DOHH2 (cell line): ENCODE measurements at regions not wholly inside any gene's neighbourhood (a gene's known extent, or its start where the extent isn't known, plus 50 kb on each side); places are given as distances from the start of the nearest gene placed in this dataset.

ENCODE experiments used
- H3F3A ChIP-seq: fragments of 200-600 bp; sonication (generic), shearing (Covaris generic); 2 replicates; pipeline ENCODE4 v1.6.0; 2016; ENCODE audit warnings: antibody characterized with exemption, mild to moderate bottlenecking; ENCODE audit not compliant: control insufficient read depth, insufficient read depth
- H3K27ac ChIP-seq: fragments of 200-600 bp; sonication (generic); 2 replicates; pipeline ENCODE4 v1.5.1; 2014; ENCODE audit warnings: low read depth, mild to moderate bottlenecking, low read length, moderate library complexity
- H3K27me3 ChIP-seq: fragments of 200-600 bp; sonication (generic); 2 replicates; pipeline ENCODE4 v1.6.1; 2014; ENCODE audit warnings: mild to moderate bottlenecking, low read length, mixed read lengths; ENCODE audit not compliant: control insufficient read depth
- H3K36me3 ChIP-seq: fragments of 200-600 bp; sonication (generic); 2 replicates; pipeline ENCODE4 v1.6.1; 2014; ENCODE audit warnings: mild to moderate bottlenecking, low read length, moderate library complexity, mixed read lengths; ENCODE audit not compliant: control insufficient read depth
- H3K4me1 ChIP-seq: fragments of 200-600 bp; sonication (generic); 2 replicates; pipeline ENCODE4 v1.6.1; 2014; ENCODE audit warnings: mild to moderate bottlenecking, low read length, mixed read lengths; ENCODE audit not compliant: control insufficient read depth
- H3K4me2 ChIP-seq: fragments of 200-600 bp; sonication (generic); 2 replicates; pipeline ENCODE4 v1.6.0; 2014; ENCODE audit warnings: mild to moderate bottlenecking, low read length, moderate library complexity
- H3K4me3 ChIP-seq: fragments of 200-600 bp; sonication (generic); 2 replicates; pipeline ENCODE4 v1.5.1; 2014; ENCODE audit warnings: mild to moderate bottlenecking, low read length, mixed read lengths
- H3K79me2 ChIP-seq: fragments of 200-600 bp; sonication (generic); 2 replicates; pipeline ENCODE4 v1.6.1; 2014; ENCODE audit warnings: mild to moderate bottlenecking, low read length, mixed read lengths; ENCODE audit not compliant: control insufficient read depth
- H3K9me2 ChIP-seq: fragments of 200-600 bp; sonication (generic); replicated peaks from 2 replicates; pipeline ENCODE4 v1.6.1; 2014; ENCODE audit warnings: mild to moderate bottlenecking, low read length, mixed read lengths; ENCODE audit not compliant: control insufficient read depth
- H3K9me3 ChIP-seq: fragments of 200-600 bp; sonication (generic); 2 replicates; pipeline ENCODE4 v1.6.1; 2014; ENCODE audit warnings: antibody characterized with exemption, low read length, mixed read lengths; ENCODE audit not compliant: control insufficient read depth, insufficient read depth
- H4K20me1 ChIP-seq: fragments of 200-600 bp; sonication (generic); 2 replicates; pipeline ENCODE4 v1.6.0; 2014; ENCODE audit warnings: low read depth, mild to moderate bottlenecking, antibody characterized with exemption, low read length, moderate library complexity; ENCODE audit not compliant: control insufficient read depth, insufficient read depth
- CTCF ChIP-seq: fragments of 200-600 bp; sonication (generic); IDR thresholded peaks from one replicate; pipeline ENCODE4 v1.5.1; 2014; ENCODE audit warnings: antibody characterized with exemption, mild to moderate bottlenecking, low read depth, low read length; ENCODE audit not compliant: poor library complexity, severe bottlenecking
- EZH2phosphoT487 ChIP-seq: fragments of 200-600 bp; sonication (generic); IDR thresholded peaks from 2 replicates; pipeline ENCODE4 v1.6.1; 2017; ENCODE audit warnings: borderline replicate concordance, mild to moderate bottlenecking, antibody characterized with exemption, low read length, moderate library complexity, mixed read lengths

GRCh38 chr3:15977090-15977489 is 179.3 kb upstream of the ANKRD28 start:
- no peaks in the 10 kb centered on the region for H3K27me3 ChIP-seq
- H3K27ac ChIP-seq: no peak overlapping the region

GRCh38 chr3:15977598-15978232 is 179.9 kb upstream of the ANKRD28 start:
- Histone ChIP-seq H3K79me2 (no peaks in the 10 kb centered on the region), H3K27ac (no peak overlapping the region), H3F3A (no peaks in the 10 kb centered on the region)

More at GRCh38 chr3:15977090-15977489, 179.3 kb upstream of the ANKRD28 start:
- H3K4me1 ChIP-seq: no peaks in the 10 kb centered on the region
- H3K36me3 ChIP-seq: no peaks in the 10 kb centered on the region
- TF ChIP-seq EZH2phosphoT487: no peak
- no peak for TF ChIP-seq CTCF
- H3K9me3 ChIP-seq: no peaks in the 10 kb centered on the region
- H3K79me2 ChIP-seq: no peaks in the 10 kb centered on the region
- H3K4me2 ChIP-seq: no peak overlapping the region
- no peaks in the 10 kb centered on the region for H3K9me2 ChIP-seq
- H4K20me1 ChIP-seq: no peaks in the 10 kb centered on the region
- no peaks in the 10 kb centered on the region for H3F3A ChIP-seq
- no peak overlapping the region for H3K4me3 ChIP-seq

DNA sequence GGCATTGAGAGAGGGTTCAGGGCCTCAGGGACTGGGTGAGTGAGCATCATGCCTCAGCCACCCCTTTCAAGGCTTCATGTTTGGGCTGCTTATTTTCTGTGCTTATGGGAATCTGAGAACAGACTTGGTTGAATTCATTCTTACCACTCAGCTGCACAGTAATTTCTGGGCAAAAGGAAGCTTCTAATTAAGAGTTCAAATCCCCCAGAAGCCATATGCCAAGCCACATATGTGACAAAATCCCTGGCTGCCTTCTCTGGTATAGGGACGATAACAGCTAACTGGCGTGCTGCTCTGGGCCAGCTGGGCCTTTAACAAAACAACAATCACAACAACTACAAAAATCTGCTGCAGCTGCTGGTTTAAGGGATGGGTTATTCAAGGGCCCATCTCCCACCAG is 181.0 kb upstream of the ANKRD28 start:
- no peaks in the 10 kb centered on the region for H3K27me3 ChIP-seq
- no peak overlapping the region for H3K4me3 ChIP-seq
- no peaks in the 10 kb centered on the region for H3F3A ChIP-seq
- no peaks in the 10 kb centered on the region for H4K20me1 ChIP-seq
- H3K4me1 ChIP-seq: no peaks in the 10 kb centered on the region
- H3K79me2 ChIP-seq: no peaks in the 10 kb centered on the region
- TF ChIP-seq EZH2phosphoT487 (no peak), CTCF (no peak)
- no peak overlapping the region for H3K4me2 ChIP-seq
- H3K36me3 ChIP-seq: no peaks in the 10 kb centered on the region
- H3K9me2 ChIP-seq: no peaks in the 10 kb centered on the region
- no peak overlapping the region for H3K27ac ChIP-seq
- no peaks in the 10 kb centered on the region for H3K9me3 ChIP-seq

More at GRCh38 chr3:15977598-15978232, 179.9 kb upstream of the ANKRD28 start:
- H3K9me2 ChIP-seq: no peaks in the 10 kb centered on the region
- no peaks in the 10 kb centered on the region for H3K9me3 ChIP-seq
- no peaks in the 10 kb centered on the region for H3K27me3 ChIP-seq
- no peaks in the 10 kb centered on the region for H3K36me3 ChIP-seq
- TF ChIP-seq EZH2phosphoT487 (no peak), CTCF (no peak)
- H3K4me2 ChIP-seq: no peak overlapping the region
- no peaks in the 10 kb centered on the region for H3K4me1 ChIP-seq
- H3K4me3 ChIP-seq: no peak overlapping the region
- no peaks in the 10 kb centered on the region for H4K20me1 ChIP-seq
